Stomach (tissue), 4 donors: ENCODE measurements at regions not wholly inside any gene's neighbourhood (a gene's known extent, or its start where the extent isn't known, plus 50 kb on each side); places are given as distances from the start of the nearest gene placed in this dataset.

ENCODE experiments used
- EP300 ChIP-seq: sonication (generic); formaldehyde crosslinking; IDR thresholded peaks from one replicate; pipeline ENCODE4 v1.6.1; 2017; ENCODE audit warnings: antibody characterized with exemption
- POLR2A ChIP-seq, 4 donors: fragments of 450-650 bp; IDR thresholded peaks; one replicate each; pipeline ENCODE4 v1.6.1; 2016; ENCODE audit warnings: antibody characterized with exemption in 4 of 4, control low read depth in 2 of 4, mild to moderate bottlenecking in 1 of 4, moderate library complexity in 1 of 4
- POLR2AphosphoS5 ChIP-seq, 3 donors: sonication (generic); formaldehyde crosslinking; IDR thresholded peaks; one replicate each; pipeline ENCODE4 v1.6.1; 2016; ENCODE audit warnings: antibody characterized with exemption in 3 of 3
- TF ChIP-seq, protein P1 (sequence below), 7 experiments: fragments of 450-650 bp in 4 of 7; fragments of 200-600 bp in 3 of 7; sonication (generic) in 3 of 7; IDR thresholded peaks; one replicate each; pipeline ENCODE4 v1.5.1; 2016 to 2019; ENCODE audit warnings: antibody characterized with exemption in 7 of 7, control low read depth in 2 of 7, mild to moderate bottlenecking in 1 of 7

DNA sequence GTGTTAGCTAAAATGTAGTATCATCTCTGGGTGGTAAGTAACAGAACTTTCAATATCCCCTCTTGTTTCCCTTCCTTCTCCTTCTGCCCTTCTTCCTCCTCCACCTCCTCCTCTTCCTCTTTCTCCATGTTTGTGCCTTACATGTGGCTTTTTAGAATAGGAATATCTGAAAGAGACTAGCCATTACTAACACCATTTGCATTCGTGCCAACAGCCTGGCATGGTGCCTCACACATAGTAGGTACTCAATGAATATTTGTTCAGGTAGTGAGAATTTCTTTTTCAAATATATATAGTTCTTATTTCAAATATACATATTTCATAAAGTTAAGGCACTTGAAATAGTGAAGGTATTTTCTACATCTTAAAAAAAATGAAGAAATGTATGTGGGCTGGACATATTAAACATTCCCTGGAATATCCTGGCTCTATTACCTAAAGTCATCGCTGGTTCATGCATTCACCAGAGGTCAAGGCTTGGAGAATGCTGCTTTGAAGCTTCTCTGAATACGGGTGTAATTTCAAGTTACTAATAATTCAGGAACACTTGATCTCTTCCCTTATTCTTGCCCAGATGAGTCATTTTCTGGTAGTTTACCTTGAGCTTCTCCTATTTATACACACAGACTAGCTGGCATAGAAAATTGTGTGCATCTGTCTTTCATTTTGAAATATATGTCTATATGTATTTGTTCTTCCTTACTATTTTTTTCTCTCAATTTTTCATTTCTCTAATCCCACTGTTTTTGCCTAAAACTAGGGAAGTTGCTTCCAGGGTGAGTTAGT is 319.4 kb downstream of the TGFB2 start:
- TF ChIP-seq, protein P1, sequence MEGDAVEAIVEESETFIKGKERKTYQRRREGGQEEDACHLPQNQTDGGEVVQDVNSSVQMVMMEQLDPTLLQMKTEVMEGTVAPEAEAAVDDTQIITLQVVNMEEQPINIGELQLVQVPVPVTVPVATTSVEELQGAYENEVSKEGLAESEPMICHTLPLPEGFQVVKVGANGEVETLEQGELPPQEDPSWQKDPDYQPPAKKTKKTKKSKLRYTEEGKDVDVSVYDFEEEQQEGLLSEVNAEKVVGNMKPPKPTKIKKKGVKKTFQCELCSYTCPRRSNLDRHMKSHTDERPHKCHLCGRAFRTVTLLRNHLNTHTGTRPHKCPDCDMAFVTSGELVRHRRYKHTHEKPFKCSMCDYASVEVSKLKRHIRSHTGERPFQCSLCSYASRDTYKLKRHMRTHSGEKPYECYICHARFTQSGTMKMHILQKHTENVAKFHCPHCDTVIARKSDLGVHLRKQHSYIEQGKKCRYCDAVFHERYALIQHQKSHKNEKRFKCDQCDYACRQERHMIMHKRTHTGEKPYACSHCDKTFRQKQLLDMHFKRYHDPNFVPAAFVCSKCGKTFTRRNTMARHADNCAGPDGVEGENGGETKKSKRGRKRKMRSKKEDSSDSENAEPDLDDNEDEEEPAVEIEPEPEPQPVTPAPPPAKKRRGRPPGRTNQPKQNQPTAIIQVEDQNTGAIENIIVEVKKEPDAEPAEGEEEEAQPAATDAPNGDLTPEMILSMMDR (IDR thresholded peaks at IDR 0.05): no peak
- no peak for TF ChIP-seq POLR2AphosphoS5 (IDR thresholded peaks at IDR 0.05)
- TF ChIP-seq POLR2A (IDR thresholded peaks at IDR 0.05): no peak
- TF ChIP-seq EP300: no peak
